OCI-LY3 (cell line): ENCODE measurements at regions not wholly inside any gene's neighbourhood (a gene's known extent, or its start where the extent isn't known, plus 50 kb on each side); places are given as distances from the start of the nearest gene placed in this dataset.

Source experiments
- EZH2phosphoT487 ChIP-seq: fragments of 200-600 bp; shearing (Covaris generic); IDR thresholded peaks from 2 replicates; pipeline ENCODE4 v1.6.1; 2018; ENCODE audit warnings: antibody characterized with exemption, mixed run types, low read depth
- TF ChIP-seq, protein P1 (sequence below): fragments of 200-600, 300-600 bp; sonication (generic); IDR thresholded peaks from 2 replicates; pipeline ENCODE4 v1.5.1; 2014; ENCODE audit warnings: antibody characterized with exemption, low read length, low read depth

DNA sequence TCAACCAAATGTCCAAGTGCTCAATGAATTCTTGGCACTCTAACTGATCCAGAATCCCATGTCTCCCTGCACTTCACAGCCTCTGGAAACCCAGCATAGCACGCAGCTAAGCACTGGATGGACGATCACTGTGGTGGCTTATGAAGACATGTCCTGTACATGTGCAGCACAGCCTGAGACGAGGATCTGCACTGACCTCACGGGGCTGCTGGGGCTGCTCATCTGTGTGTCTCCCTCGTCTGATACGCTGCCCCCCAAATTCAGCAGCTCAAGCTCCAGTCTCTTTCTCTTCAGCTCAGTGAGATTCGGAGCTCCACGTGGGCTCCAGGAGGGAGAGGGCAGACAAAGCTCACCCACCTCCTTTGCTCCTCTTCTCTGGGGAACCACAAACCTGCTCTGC is 126.9 kb downstream of the CPZ start:
- TF ChIP-seq, protein P1, sequence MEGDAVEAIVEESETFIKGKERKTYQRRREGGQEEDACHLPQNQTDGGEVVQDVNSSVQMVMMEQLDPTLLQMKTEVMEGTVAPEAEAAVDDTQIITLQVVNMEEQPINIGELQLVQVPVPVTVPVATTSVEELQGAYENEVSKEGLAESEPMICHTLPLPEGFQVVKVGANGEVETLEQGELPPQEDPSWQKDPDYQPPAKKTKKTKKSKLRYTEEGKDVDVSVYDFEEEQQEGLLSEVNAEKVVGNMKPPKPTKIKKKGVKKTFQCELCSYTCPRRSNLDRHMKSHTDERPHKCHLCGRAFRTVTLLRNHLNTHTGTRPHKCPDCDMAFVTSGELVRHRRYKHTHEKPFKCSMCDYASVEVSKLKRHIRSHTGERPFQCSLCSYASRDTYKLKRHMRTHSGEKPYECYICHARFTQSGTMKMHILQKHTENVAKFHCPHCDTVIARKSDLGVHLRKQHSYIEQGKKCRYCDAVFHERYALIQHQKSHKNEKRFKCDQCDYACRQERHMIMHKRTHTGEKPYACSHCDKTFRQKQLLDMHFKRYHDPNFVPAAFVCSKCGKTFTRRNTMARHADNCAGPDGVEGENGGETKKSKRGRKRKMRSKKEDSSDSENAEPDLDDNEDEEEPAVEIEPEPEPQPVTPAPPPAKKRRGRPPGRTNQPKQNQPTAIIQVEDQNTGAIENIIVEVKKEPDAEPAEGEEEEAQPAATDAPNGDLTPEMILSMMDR = no peak
- TF ChIP-seq EZH2phosphoT487 = no peak
